Tibial nerve (tissue), 4 donors: ENCODE measurements at regions not wholly inside any gene's neighbourhood (a gene's known extent, or its start where the extent isn't known, plus 50 kb on each side); places are given as distances from the start of the nearest gene placed in this dataset.

ENCODE experiments used
- DNase-seq, 2 donors: peaks; one replicate each; pipeline ENCODE4 v3.0.0-alpha.2; 2019; ENCODE audit warnings: low spot score in 2 of 2
- H3K27ac ChIP-seq, 4 donors: fragments of 200-600 bp; sonication (generic) in 3 of 4; one replicate each; pipeline ENCODE4 v1.5.1; 2017 to 2019; ENCODE audit warnings: mild to moderate bottlenecking in 1 of 4
- H3K27me3 ChIP-seq, 2 donors: fragments of 200-600 bp; sonication (generic) in 1 of 2; one replicate each; pipeline versions ENCODE4 v1.5.1 to v1.6.0; 2017 to 2019
- H3K36me3 ChIP-seq, 3 donors: fragments of 200-600 bp; sonication (generic); one replicate each; pipeline ENCODE4 v1.5.1; 2018 to 2019
- H3K4me1 ChIP-seq, 4 donors: fragments of 200-600 bp; sonication (generic) in 3 of 4; one replicate each; pipeline ENCODE4 v1.5.1; 2017 to 2019
- H3K4me3 ChIP-seq, 4 donors: fragments of 200-600 bp; sonication (generic) in 3 of 4; one replicate each; pipeline ENCODE4 v1.5.1; 2017 to 2019; ENCODE audit warnings: mild to moderate bottlenecking in 1 of 4, moderate library complexity in 1 of 4
- H3K9me3 ChIP-seq, 4 donors: fragments of 200-600 bp; sonication (generic) in 3 of 4; one replicate each; pipeline ENCODE4 v1.5.1; 2017 to 2019
- CTCF ChIP-seq, 5 experiments: fragments of 200-600 bp in 3 of 5; fragments of 450-650 bp in 2 of 5; sonication (generic) in 3 of 5; IDR thresholded peaks; one replicate each; pipeline ENCODE4 v1.5.1; 2016 to 2019; ENCODE audit warnings: antibody characterized with exemption in 5 of 5, mild to moderate bottlenecking in 3 of 5, moderate library complexity in 2 of 5
- EP300 ChIP-seq, 2 donors: sonication (generic); formaldehyde crosslinking; IDR thresholded peaks; one replicate each; pipeline ENCODE4 v1.6.1; 2017; ENCODE audit warnings: antibody characterized with exemption in 2 of 2, mild to moderate bottlenecking in 1 of 2
- POLR2A ChIP-seq, 2 donors: fragments of 450-650 bp; IDR thresholded peaks; one replicate each; pipeline ENCODE4 v1.6.1; 2017; ENCODE audit warnings: antibody characterized with exemption in 2 of 2, mild to moderate bottlenecking in 2 of 2, moderate library complexity in 2 of 2
- WGBS, 2 donors: methylation state at CpG; one replicate each; pipeline ENCODE4 v1.1.5; 2018; 5-methylcytosine and 5-hydroxymethylcytosine counted together

- no peaks in the 10 kb centered on the region for H3K27me3 ChIP-seq
- TF ChIP-seq CTCF (IDR thresholded peaks at IDR 0.05): no peak
- no peak for TF ChIP-seq POLR2A (IDR thresholded peaks at IDR 0.05)
- TF ChIP-seq EP300 (IDR thresholded peaks at IDR 0.05): no peak
- 82 to 86% methylated on average over 2 of the region's 2 CpGs for WGBS, 2 donors
- H3K27ac ChIP-seq: no peak overlapping the region
- no peaks in the 10 kb centered on the region for H3K4me1 ChIP-seq
- H3K36me3 ChIP-seq: no peaks in the 10 kb centered on the region
- no peaks in the 10 kb centered on the region for H3K9me3 ChIP-seq
- DNase-seq: no peak
- H3K4me3 ChIP-seq: no peak overlapping the region
These were observed 95.0 kb downstream of the S1PR1 start for GRCh38 chr1:101331794-101332193.

GRCh38 chr1:101332633-101333032, 95.8 kb downstream of the S1PR1 start:
- TF ChIP-seq CTCF (IDR thresholded peaks at IDR 0.05) (no peak), EP300 (IDR thresholded peaks at IDR 0.05) (no peak)
- WGBS, 2 donors: 78 to 79% methylated on average over 1 of the region's 1 CpG

GRCh38 chr1:101333186-101333585, 96.4 kb downstream of the S1PR1 start:
- no peak overlapping the region for H3K4me3 ChIP-seq
- no peak for TF ChIP-seq EP300 (IDR thresholded peaks at IDR 0.05)
- no peak for TF ChIP-seq POLR2A (IDR thresholded peaks at IDR 0.05)
- no peak for TF ChIP-seq CTCF (IDR thresholded peaks at IDR 0.05)
- no peaks in the 10 kb centered on the region for H3K36me3 ChIP-seq
- H3K9me3 ChIP-seq: no peaks in the 10 kb centered on the region
- WGBS, 2 donors: 77% methylated on average over 4 of the region's 4 CpGs
- no peak overlapping the region for H3K27ac ChIP-seq
- DNase-seq: no peak
- H3K4me1 ChIP-seq: no peaks in the 10 kb centered on the region
- H3K27me3 ChIP-seq: no peaks in the 10 kb centered on the region

More at GRCh38 chr1:101332633-101333032, 95.8 kb downstream of the S1PR1 start:
- Histone ChIP-seq H3K27ac (no peak overlapping the region), H3K4me3 (no peak overlapping the region), H3K4me1 (no peaks in the 10 kb centered on the region), H3K36me3 (no peaks in the 10 kb centered on the region), H3K9me3 (no peaks in the 10 kb centered on the region), H3K27me3 (no peaks in the 10 kb centered on the region)
- no peak for DNase-seq

GRCh38 chr1:101337968-101338367, 101.1 kb downstream of the S1PR1 start:
- TF ChIP-seq CTCF (IDR thresholded peaks at IDR 0.05) (no peak), POLR2A (IDR thresholded peaks at IDR 0.05) (no peak), EP300 (IDR thresholded peaks at IDR 0.05) (no peak)
- H3K27me3 ChIP-seq: no peaks in the 10 kb centered on the region
- H3K4me1 ChIP-seq: no peaks in the 10 kb centered on the region
- no peak overlapping the region for H3K4me3 ChIP-seq
- DNase-seq: no peak
- 86 to 91% methylated on average over 1 of the region's 1 CpG for WGBS, 2 donors
- H3K36me3 ChIP-seq: no peaks in the 10 kb centered on the region
- H3K9me3 ChIP-seq: peaks cover 0 to 6% (median 0%) of the 10 kb centered on the region in 4 donors
- H3K27ac ChIP-seq: no peak overlapping the region

- Histone ChIP-seq H3K4me3 (no peak overlapping the region), H3K27me3 (no peaks in the 10 kb centered on the region), H3K4me1 (no peaks in the 10 kb centered on the region), H3K9me3 (peaks cover 0 to 6% (median 0%) of the 10 kb centered on the region in 4 donors), H3K27ac (no peak overlapping the region), H3K36me3 (no peaks in the 10 kb centered on the region)
- no peak for TF ChIP-seq POLR2A (IDR thresholded peaks at IDR 0.05)
- no peak for TF ChIP-seq CTCF (IDR thresholded peaks at IDR 0.05)
- TF ChIP-seq EP300 (IDR thresholded peaks at IDR 0.05): no peak
- 71 to 81% methylated on average over 5 of the region's 5 CpGs for WGBS, 2 donors
- no peak for DNase-seq
These were observed 102.1 kb downstream of the S1PR1 start for GRCh38 chr1:101338714-101339430.
